ENCODE measurements at regions not wholly inside any gene's neighbourhood (a gene's known extent, or its start where the extent isn't known, plus 50 kb on each side); places are given as distances from the start of the nearest gene placed in this dataset.

DNA sequence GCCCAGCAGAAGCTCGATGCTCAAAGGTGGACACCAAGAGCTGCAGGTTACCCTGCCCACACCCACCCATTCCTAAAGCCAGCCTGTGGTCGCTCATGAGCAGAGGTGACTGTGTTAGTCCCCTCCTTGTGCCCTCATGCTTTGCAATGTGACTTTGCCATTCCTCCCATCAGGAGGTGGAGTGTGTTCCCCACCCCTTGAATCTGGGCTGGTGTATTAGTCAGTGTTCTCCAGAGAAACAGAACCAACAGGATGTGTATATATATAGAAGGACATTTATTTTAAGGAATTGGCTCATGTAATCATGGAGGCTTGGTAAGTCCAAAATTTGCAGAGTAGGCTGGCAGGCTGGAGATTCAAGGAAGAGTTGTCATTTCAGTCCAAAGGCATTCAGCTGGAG lies 54.4 kb upstream of the RNF24 start:
- DNase-seq = no peak

DNA sequence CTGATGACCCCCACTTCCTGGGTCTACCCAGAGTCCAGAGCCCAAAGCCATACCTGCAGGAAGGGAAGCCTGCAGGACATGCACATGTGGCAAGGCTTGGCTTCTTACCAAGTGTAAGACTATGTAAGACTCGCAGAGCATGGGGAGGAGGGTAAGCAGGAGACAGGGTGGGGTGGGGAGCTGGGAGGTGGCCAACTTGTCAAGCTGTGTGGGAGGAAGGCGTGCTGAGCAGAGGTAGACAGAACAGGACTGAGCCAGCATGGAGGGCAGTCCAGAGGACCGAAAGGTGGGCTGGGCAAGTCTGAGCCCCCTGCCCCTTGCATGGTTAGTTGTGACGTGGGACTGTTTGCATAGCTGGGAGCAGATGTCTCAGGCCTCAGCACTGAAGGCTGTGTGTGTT lies 53.4 kb upstream of the RNF24 start:
- DNase-seq = no peak

DNA sequence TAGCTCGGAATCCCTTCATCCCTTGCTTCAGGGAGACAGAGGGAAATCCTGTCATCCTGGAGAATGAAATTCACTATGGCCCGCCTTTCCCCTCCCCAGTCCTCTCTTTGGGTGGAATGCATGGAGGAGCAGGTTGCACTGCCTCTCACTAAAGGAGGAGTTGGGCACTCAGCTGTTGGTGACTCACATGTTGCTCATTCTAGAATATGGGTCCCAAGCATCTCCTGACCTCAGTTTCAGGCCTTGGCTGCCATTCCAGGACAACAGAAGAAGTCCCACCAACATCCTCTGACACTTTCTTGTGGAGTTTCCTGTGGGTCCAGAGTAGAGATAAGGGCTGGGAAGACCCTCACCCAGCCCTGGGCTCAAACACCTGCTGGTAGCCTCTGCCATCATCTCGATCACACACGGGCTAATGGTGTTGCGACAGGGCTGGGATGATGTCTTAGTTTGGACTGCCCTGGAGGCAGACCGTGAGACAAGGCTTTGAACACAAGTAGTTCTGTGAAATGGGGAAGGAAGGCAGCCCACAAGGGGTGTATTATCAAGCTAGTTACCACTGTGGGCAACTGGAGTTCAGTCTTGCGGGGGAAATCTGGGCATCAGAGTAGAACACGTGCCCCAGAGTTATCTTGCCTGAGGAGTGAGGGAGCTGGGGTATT lies 52.4 kb upstream of the RNF24 start:
- DNase-seq = no peak

DNA sequence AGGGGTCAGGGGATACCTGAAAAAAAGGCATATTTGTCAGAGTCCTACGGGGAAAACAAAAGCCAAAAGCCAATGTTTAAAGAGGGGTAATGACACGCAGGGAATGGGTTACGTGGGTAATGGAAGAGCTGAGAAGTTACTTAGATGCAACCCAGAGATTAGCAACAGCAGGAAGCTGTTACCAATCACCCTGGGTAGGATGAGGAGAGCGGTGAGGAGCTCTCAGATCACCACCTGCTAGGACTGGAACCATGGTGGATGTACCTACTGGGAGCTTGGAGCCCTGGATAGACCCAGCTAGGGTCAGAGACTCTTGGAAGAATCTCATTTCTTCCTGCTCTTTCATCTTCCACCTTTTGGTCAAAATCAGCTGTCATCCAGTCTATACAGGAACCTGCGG lies 51.2 kb upstream of the RNF24 start:
- no peak for DNase-seq

DNA sequence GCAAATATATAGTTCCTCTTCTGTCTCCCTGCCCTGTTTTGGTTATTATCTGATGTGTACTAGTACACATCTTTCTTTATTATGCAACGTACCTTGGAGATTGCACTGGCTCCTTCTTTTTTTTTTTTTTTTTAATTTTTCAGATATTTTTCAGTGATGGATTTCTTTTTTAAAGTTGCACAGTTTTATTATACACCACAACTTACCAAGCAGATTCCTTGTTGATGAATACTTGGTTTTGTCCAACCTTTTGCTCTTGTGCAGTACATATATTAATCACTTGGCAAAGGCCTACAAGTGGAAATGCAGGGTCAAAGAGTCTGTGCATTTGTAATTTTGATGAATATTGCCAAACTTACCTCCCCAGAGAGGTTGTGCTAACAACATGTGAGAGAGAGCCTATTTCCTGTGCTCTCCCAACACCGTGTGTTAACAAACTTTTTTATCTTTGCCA lies 50.1 kb upstream of the RNF24 start:
- DNase-seq = no peak
